NT2/D1 (cell line): ENCODE measurements at regions not wholly inside any gene's neighbourhood (a gene's known extent, or its start where the extent isn't known, plus 50 kb on each side); places are given as distances from the start of the nearest gene placed in this dataset.
"Not testable (repeated sequence)": the region's sequence is repeated elsewhere in the genome, so short reads cannot be mapped to it uniquely, and the experiment has no call there.

ENCODE experiments used
- YY1 ChIP-seq: IDR thresholded peaks from 2 replicates; pipeline ENCODE4 v1.6.1; 2011; ENCODE audit not compliant: insufficient read length, insufficient read depth
- ZNF274 ChIP-seq: IDR thresholded peaks from 2 replicates; pipeline ENCODE4 v1.6.1; 2011; ENCODE audit warnings: mild to moderate bottlenecking, low read depth, low read length

GRCh38 chr16:33824736-33825135 lies 365.3 kb downstream of the TP53TG3F start:
- TF ChIP-seq YY1, ZNF274: not testable (repeated sequence)
